H1 (cell line): ENCODE measurements at regions not wholly inside any gene's neighbourhood (a gene's known extent, or its start where the extent isn't known, plus 50 kb on each side); places are given as distances from the start of the nearest gene placed in this dataset.

Source experiments
- FOSL1 ChIP-seq: IDR thresholded peaks from 2 replicates; pipeline ENCODE4 v1.6.1; 2011; ENCODE audit warnings: mild to moderate bottlenecking, low read depth, low read length, moderate library complexity; ENCODE audit not compliant: insufficient read depth
- KDM1A ChIP-seq: fragments of 200-600, 300-600 bp; sonication (generic); IDR thresholded peaks from 2 replicates; pipeline ENCODE4 v1.7.1; 2016; ENCODE audit warnings: mild to moderate bottlenecking, low read length, borderline replicate concordance
- TAF7 ChIP-seq: optimal IDR thresholded peaks from 2 replicates; pipeline ENCODE3; 2011; ENCODE audit warnings: low read depth, mild to moderate bottlenecking, inconsistent platforms, low read length, moderate library complexity, borderline replicate concordance
- ZNF274 ChIP-seq: IDR thresholded peaks from 2 replicates; pipeline ENCODE4 v1.7.0; 2012; ENCODE audit warnings: low read length, borderline replicate concordance; ENCODE audit errors: extremely low read depth

GRCh38 chr11:119885067-119885466 lies 156.1 kb upstream of the NECTIN1 start (continued):
- TF ChIP-seq ZNF274 (no peak), FOSL1 (no peak), KDM1A (no peak), TAF7 (no peak)
